RWPE1 (cell line): ENCODE measurements at regions not wholly inside any gene's neighbourhood (a gene's known extent, or its start where the extent isn't known, plus 50 kb on each side); places are given as distances from the start of the nearest gene placed in this dataset.

Source experiments
- CTCF ChIA-PET: fragments of 350-600 bp; sonication (Branson Sonifier 250); formaldehyde crosslinking; extraction: SDS; loops from one replicate; lab custom pipeline; 2021; lab: Yijun Ruan, JAX
- POLR2A ChIA-PET: fragments of 400-600 bp; formaldehyde crosslinking; extraction: SDS; loops from one replicate; lab custom pipeline; 2020; ENCODE audit warnings: antibody characterized with exemption; ENCODE audit not compliant: low non-redundant PET; lab: Yijun Ruan, JAX
- DNase-seq: peaks from one replicate; pipeline ENCODE4 v3.0.0; 2012; ENCODE audit warnings: low spot score
- H3K27ac ChIP-seq: fragments of 450-650 bp; 2 replicates; pipeline ENCODE4 v1.5.1; 2017
- TF ChIP-seq, protein P1 (sequence below): fragments of 450-650 bp; conservative IDR thresholded peaks from 2 replicates; pipeline ENCODE4 v1.5.1; 2017; ENCODE audit warnings: low read depth, mild to moderate bottlenecking

GRCh38 chr5:107074996-107075395 is 595.7 kb downstream of the EFNA5 start:
- no peak for DNase-seq
- H3K27ac ChIP-seq: no peak overlapping the region
- TF ChIP-seq, protein P1, sequence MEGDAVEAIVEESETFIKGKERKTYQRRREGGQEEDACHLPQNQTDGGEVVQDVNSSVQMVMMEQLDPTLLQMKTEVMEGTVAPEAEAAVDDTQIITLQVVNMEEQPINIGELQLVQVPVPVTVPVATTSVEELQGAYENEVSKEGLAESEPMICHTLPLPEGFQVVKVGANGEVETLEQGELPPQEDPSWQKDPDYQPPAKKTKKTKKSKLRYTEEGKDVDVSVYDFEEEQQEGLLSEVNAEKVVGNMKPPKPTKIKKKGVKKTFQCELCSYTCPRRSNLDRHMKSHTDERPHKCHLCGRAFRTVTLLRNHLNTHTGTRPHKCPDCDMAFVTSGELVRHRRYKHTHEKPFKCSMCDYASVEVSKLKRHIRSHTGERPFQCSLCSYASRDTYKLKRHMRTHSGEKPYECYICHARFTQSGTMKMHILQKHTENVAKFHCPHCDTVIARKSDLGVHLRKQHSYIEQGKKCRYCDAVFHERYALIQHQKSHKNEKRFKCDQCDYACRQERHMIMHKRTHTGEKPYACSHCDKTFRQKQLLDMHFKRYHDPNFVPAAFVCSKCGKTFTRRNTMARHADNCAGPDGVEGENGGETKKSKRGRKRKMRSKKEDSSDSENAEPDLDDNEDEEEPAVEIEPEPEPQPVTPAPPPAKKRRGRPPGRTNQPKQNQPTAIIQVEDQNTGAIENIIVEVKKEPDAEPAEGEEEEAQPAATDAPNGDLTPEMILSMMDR: no peak
- ChIA-PET CTCF (no interaction called here), POLR2A (interaction anchor here (0.6 kb wide), 1 partner anchor 46 kb away, joined by 3 read pairs; no protein-coding TSS in a partner anchor)

GRCh38 chr5:107072967-107073366 is 597.8 kb downstream of the EFNA5 start:
- DNase-seq: peak; percentile 41
- no peak overlapping the region for H3K27ac ChIP-seq
- TF ChIP-seq, protein P1: no peak
- POLR2A ChIA-PET: no interaction called here
- CTCF ChIA-PET: no interaction called here

- no peak for DNase-seq
Observed at GRCh38 chr5:107072440-107072839, 598.3 kb downstream of the EFNA5 start.

GRCh38 chr5:107068782-107069181 is 602.0 kb downstream of the EFNA5 start:
- H3K27ac ChIP-seq: no peak overlapping the region
- ChIA-PET CTCF (no interaction called here), POLR2A (no interaction called here)
- TF ChIP-seq, protein P1: no peak
- DNase-seq: no peak

More at GRCh38 chr5:107072440-107072839, 598.3 kb downstream of the EFNA5 start:
- H3K27ac ChIP-seq: no peak overlapping the region
- CTCF ChIA-PET: no interaction called here
- TF ChIP-seq, protein P1: no peak
- POLR2A ChIA-PET: no interaction called here

GRCh38 chr5:107067395-107067794 is 603.3 kb downstream of the EFNA5 start:
- TF ChIP-seq, protein P1: no peak
- no peak for DNase-seq
- ChIA-PET POLR2A (no interaction called here), CTCF (no interaction called here)
- H3K27ac ChIP-seq: no peak overlapping the region

- DNase-seq: peak; percentile 50
- CTCF ChIA-PET: no interaction called here
Observed at GRCh38 chr5:107063511-107063910, 607.2 kb downstream of the EFNA5 start.

More at GRCh38 chr5:107063511-107063910, 607.2 kb downstream of the EFNA5 start:
- H3K27ac ChIP-seq: no peak overlapping the region
- TF ChIP-seq, protein P1: no peak
- POLR2A ChIA-PET: no interaction called here
